22Rv1 (cell line): ENCODE measurements at regions not wholly inside any gene's neighbourhood (a gene's known extent, or its start where the extent isn't known, plus 50 kb on each side); places are given as distances from the start of the nearest gene placed in this dataset.

Experiments
- H3K27ac ChIP-seq: fragments of 450-650 bp; 2 replicates; pipeline ENCODE4 v1.5.1; 2017
- CTCF ChIP-seq: fragments of 450-650 bp; IDR thresholded peaks from 2 replicates; pipeline ENCODE4 v1.5.1; 2017; ENCODE audit warnings: mild to moderate bottlenecking
- ZFX ChIP-seq: fragments of 450-650 bp; IDR thresholded peaks from 2 replicates; pipeline ENCODE4 v1.6.1; 2017; ENCODE audit warnings: antibody characterized with exemption, borderline replicate concordance

GRCh38 chr5:85225388-85225787 is 840.7 kb upstream of the EDIL3 start:
- no peak overlapping the region for H3K27ac ChIP-seq
- no peak for TF ChIP-seq ZFX
- TF ChIP-seq CTCF: no peak

- TF ChIP-seq ZFX (no peak), CTCF (no peak)
- H3K27ac ChIP-seq: no peak overlapping the region
Measured at GRCh38 chr5:85249204-85249603, 864.5 kb upstream of the EDIL3 start.

GRCh38 chr5:85263125-85263524 is 878.4 kb upstream of the EDIL3 start:
- H3K27ac ChIP-seq: no peak overlapping the region
- no peak for TF ChIP-seq ZFX
- no peak for TF ChIP-seq CTCF

GRCh38 chr5:85266692-85267091 is 882.0 kb upstream of the EDIL3 start:
- no peak overlapping the region for H3K27ac ChIP-seq
- TF ChIP-seq ZFX (no peak), CTCF (no peak)

- TF ChIP-seq ZFX (no peak), CTCF (no peak)
Measured at GRCh38 chr5:85268194-85268593, 883.5 kb upstream of the EDIL3 start.

DNA sequence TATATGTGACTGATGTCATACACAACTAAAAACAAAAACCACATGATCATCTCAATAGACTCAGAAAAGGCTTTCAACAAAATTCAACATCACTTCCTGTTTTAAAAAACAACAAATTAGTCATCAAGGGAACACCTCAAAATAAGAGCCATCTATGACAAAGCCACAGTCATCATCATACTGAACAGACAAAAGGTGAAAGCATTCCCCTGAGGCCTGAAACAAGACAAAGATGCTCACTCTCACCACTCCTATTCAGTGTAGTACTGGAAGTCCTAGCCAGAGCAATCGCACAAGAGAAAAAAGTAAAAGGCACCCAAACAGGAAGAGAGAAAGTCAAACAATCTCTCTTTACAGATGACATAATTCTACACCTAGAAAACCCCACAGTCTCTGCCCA is 893.5 kb upstream of the EDIL3 start:
- no peak overlapping the region for H3K27ac ChIP-seq
- no peak for TF ChIP-seq ZFX
- TF ChIP-seq CTCF: no peak

More at GRCh38 chr5:85268194-85268593, 883.5 kb upstream of the EDIL3 start:
- no peak overlapping the region for H3K27ac ChIP-seq

DNA sequence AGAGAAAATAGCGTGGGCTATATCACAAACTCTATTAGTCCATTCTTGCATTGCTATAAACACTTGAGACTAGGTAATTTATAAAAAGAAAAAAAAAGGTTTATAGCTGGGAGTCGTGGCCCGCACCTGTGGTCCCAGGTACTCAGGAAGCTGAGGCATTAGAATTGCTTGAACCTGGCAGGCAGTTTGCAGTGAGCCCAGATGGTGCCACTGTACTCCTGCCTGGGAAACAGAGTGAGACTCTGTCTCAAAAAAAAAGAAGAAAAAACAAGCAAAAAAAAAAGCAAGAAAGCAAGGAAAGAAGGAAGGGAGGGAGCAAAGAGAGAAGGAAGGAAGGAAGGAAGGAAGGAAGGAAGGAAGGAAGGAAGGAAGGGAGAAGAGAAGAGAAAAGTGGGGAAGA is 904.2 kb upstream of the EDIL3 start:
- no peak overlapping the region for H3K27ac ChIP-seq
- no peak for TF ChIP-seq ZFX
- TF ChIP-seq CTCF: no peak
